Caki2 (cell line): ENCODE measurements at regions not wholly inside any gene's neighbourhood (a gene's known extent, or its start where the extent isn't known, plus 50 kb on each side); places are given as distances from the start of the nearest gene placed in this dataset.

Experiments used
- DNase-seq: peaks from one replicate; pipeline ENCODE4 v3.0.0-alpha.2; 2015; ENCODE audit warnings: low read depth
- in situ Hi-C: cut with HindIII; loops from 2 replicates; pipeline ENCODE4 v1.10.0; 2016; ENCODE audit warnings: low sequenced_read_pairs, low pct_unique_long_range_greater_than_20kb, mixed read lengths

- in situ Hi-C loops = no loop called here
- no peak for DNase-seq
Measured at GRCh38 chr16:9687737-9688319, 494.4 kb downstream of the GRIN2A start.

- DNase-seq = no peak
- in situ Hi-C loops = no loop called here
Measured at GRCh38 chr16:9689597-9689996, 492.6 kb downstream of the GRIN2A start.

- in situ Hi-C loops = no loop called here
- no peak for DNase-seq
Measured at GRCh38 chr16:9695152-9695551, 487.1 kb downstream of the GRIN2A start.
